ENCODE measurements at regions not wholly inside any gene's neighbourhood (a gene's known extent, or its start where the extent isn't known, plus 50 kb on each side); places are given as distances from the start of the nearest gene placed in this dataset.

GRCh38 chr2:53452400-53452799, 315.2 kb upstream of the CHAC2 start:
- DNase-seq (ENCODE audit: low spot score in 2 of 2), result no peak
- Mint-ChIP-seq H3K4me1 (no peaks in the 10 kb centered on the region), H3K27ac (no peak overlapping the region), H3K4me3 (no peak overlapping the region), H3K36me3 (no peaks in the 10 kb centered on the region), H3K9me3 (peaks cover 3% of the 10 kb centered on the region)
- ATAC-seq, result no peak

GRCh38 chr2:53450923-53451322, 316.7 kb upstream of the CHAC2 start:
- Mint-ChIP-seq H3K36me3 (no peaks in the 10 kb centered on the region), H3K4me1 (no peaks in the 10 kb centered on the region), H3K9me3 (peaks cover 3% of the 10 kb centered on the region), H3K27ac (no peak overlapping the region), H3K4me3 (no peak overlapping the region)
- no peak for DNase-seq (ENCODE audit: low spot score in 2 of 2)
- no peak for ATAC-seq

DNA sequence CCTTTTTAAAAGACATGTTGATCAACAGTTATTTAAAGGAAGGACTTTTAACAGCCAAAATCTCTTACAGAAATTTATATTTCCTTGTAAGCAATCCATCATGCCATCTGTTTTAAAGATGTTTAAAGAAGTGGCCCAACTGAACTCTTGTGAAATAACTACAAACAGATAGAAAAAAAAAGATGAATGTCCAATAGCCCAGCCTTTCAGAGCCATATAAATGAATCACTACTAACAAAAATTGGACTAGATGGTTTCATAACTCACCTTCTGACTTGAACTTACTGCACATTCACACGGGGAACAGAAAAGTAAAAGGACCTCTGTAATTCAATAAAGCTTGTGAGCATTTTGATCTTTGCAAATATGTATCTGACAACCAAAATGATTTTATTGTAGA, 319.0 kb upstream of the CHAC2 start:
- DNase-seq (ENCODE audit: low spot score in 2 of 2) (no peak), ATAC-seq (no peak)
- H3K36me3 Mint-ChIP-seq, result no peaks in the 10 kb centered on the region
- no peaks in the 10 kb centered on the region for H3K4me1 Mint-ChIP-seq
- no peaks in the 10 kb centered on the region for H3K9me3 Mint-ChIP-seq
- H3K27ac Mint-ChIP-seq, result no peak overlapping the region
- no peak overlapping the region for H3K4me3 Mint-ChIP-seq

GRCh38 chr2:53448086-53448485, 319.5 kb upstream of the CHAC2 start:
- Mint-ChIP-seq H3K36me3 (no peaks in the 10 kb centered on the region), H3K27ac (no peak overlapping the region), H3K4me3 (no peak overlapping the region), H3K9me3 (no peaks in the 10 kb centered on the region), H3K4me1 (no peaks in the 10 kb centered on the region)
- DNase-seq (ENCODE audit: low spot score in 2 of 2) (no peak), ATAC-seq (no peak)

GRCh38 chr2:53445383-53446070, 322.1 kb upstream of the CHAC2 start:
- Mint-ChIP-seq H3K36me3 (no peaks in the 10 kb centered on the region), H3K27ac (no peak overlapping the region), H3K4me3 (no peak overlapping the region), H3K4me1 (no peaks in the 10 kb centered on the region), H3K9me3 (no peaks in the 10 kb centered on the region)
- DNase-seq (ENCODE audit: low spot score in 2 of 2), result no peak
- peak; percentile 97 for ATAC-seq

DNA sequence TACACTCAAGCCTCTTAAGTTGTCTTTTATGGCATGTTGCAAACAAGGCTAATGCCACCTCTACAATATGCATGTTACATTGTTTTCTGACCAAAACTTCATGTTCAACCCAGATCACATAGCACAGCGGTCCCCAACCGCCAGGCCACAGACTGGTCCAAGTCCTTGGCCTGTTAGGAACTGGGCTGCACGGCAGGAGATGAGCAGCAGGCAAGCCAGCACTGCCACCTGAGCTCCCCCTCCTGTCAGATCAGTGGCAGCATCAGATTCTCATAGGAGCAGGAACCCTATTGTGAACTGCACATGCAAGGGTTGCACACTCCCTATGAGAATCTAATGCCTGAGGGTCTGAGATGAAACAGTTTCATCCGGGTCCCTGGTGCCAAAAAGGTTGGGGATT, 324.8 kb upstream of the CHAC2 start:
- ATAC-seq (no peak), DNase-seq (ENCODE audit: low spot score in 2 of 2) (no peak)
- H3K4me3 Mint-ChIP-seq, result no peak overlapping the region
- no peaks in the 10 kb centered on the region for H3K9me3 Mint-ChIP-seq
- H3K36me3 Mint-ChIP-seq, result no peaks in the 10 kb centered on the region
- no peak overlapping the region for H3K27ac Mint-ChIP-seq
- no peaks in the 10 kb centered on the region for H3K4me1 Mint-ChIP-seq

GRCh38 chr2:53442093-53442492, 325.5 kb upstream of the CHAC2 start:
- Mint-ChIP-seq H3K36me3 (no peaks in the 10 kb centered on the region), H3K9me3 (no peaks in the 10 kb centered on the region), H3K4me1 (no peaks in the 10 kb centered on the region), H3K27ac (no peak overlapping the region), H3K4me3 (no peak overlapping the region)
- ATAC-seq, result no peak
- no peak for DNase-seq (ENCODE audit: low spot score in 2 of 2)

DNA sequence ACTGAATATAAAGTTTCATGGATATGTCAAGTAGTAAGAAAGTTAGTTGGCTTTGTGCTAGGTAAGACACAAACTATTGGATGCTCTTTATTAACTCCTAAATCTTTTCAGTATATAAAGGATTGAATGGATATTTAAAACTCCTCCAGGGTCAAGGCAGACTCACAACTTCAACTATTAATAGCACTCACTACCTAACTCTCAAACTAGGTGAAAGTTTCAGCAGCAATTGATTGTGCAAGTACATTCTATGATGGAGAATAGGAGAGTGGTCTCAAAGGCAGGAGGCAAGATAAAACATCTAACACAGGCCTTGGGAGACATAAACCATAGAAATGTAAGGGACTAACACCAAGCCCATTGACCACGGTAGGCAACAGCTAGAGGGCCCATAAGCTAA, 328.9 kb upstream of the CHAC2 start:
- Mint-ChIP-seq H3K36me3 (no peaks in the 10 kb centered on the region), H3K9me3 (no peaks in the 10 kb centered on the region), H3K4me3 (no peak overlapping the region), H3K27ac (no peak overlapping the region), H3K4me1 (no peaks in the 10 kb centered on the region)
- no peak for DNase-seq (ENCODE audit: low spot score in 2 of 2)
- ATAC-seq, result no peak

DNA sequence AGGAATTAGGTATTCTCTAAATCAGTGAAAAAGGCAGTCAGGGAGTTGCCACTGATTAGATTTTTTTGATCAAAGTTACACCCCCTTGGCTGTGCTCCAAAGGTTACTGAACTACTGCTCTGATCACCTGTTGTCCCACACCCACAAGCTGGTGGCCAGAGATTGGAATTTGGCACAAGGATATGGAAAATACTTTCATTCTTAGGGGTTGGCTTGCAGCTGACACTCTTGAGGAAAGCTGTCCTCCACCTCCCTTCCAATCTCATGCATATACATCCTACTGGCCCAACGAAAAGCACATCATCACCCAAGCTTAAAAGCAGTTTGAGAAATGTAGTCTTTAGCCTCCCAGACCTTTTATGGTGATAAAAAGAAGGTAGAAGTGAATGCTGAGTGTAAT, 329.5 kb upstream of the CHAC2 start:
- Mint-ChIP-seq H3K9me3 (no peaks in the 10 kb centered on the region), H3K36me3 (no peaks in the 10 kb centered on the region), H3K27ac (no peak overlapping the region), H3K4me1 (no peaks in the 10 kb centered on the region), H3K4me3 (no peak overlapping the region)
- no peak for DNase-seq (ENCODE audit: low spot score in 2 of 2)
- no peak for ATAC-seq

DNA sequence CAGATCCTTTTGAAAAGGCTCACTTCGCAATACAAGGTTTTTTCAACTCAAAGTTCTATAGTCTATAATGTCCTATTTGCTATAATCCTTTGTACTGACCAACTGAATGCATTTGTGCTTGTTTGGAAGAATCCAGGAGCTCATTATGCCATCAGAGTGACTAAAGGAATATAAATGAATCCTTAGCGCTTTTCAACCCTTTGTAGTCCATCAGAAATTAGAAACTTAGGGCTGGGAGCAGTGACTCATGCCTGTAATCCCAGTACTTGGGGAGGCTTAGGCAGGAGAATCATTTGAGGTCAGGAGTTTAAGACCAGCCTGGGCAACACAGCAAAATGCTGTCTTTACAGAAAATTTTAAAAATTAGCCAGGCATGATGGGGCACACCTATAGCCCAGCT, 330.2 kb upstream of the CHAC2 start:
- ATAC-seq (no peak), DNase-seq (ENCODE audit: low spot score in 2 of 2) (no peak)
- no peak overlapping the region for H3K27ac Mint-ChIP-seq
- no peaks in the 10 kb centered on the region for H3K36me3 Mint-ChIP-seq
- no peaks in the 10 kb centered on the region for H3K9me3 Mint-ChIP-seq
- no peaks in the 10 kb centered on the region for H3K4me1 Mint-ChIP-seq
- no peak overlapping the region for H3K4me3 Mint-ChIP-seq

GRCh38 chr2:53436882-53437281, 330.7 kb upstream of the CHAC2 start:
- ATAC-seq, result no peak
- Mint-ChIP-seq H3K36me3 (no peaks in the 10 kb centered on the region), H3K27ac (no peak overlapping the region), H3K4me3 (no peak overlapping the region), H3K4me1 (no peaks in the 10 kb centered on the region), H3K9me3 (no peaks in the 10 kb centered on the region)
- no peak for DNase-seq (ENCODE audit: low spot score in 2 of 2)

GRCh38 chr2:53435610-53436009, 332.0 kb upstream of the CHAC2 start:
- ATAC-seq, result no peak
- H3K27ac Mint-ChIP-seq, result no peak overlapping the region
- no peak for DNase-seq (ENCODE audit: low spot score in 2 of 2)
- H3K9me3 Mint-ChIP-seq, result no peaks in the 10 kb centered on the region
- H3K4me1 Mint-ChIP-seq, result no peaks in the 10 kb centered on the region
- H3K4me3 Mint-ChIP-seq, result no peak overlapping the region
- no peaks in the 10 kb centered on the region for H3K36me3 Mint-ChIP-seq

GRCh38 chr2:53434466-53434865, 333.1 kb upstream of the CHAC2 start:
- ATAC-seq, result no peak
- no peak overlapping the region for H3K27ac Mint-ChIP-seq
- DNase-seq (ENCODE audit: low spot score in 2 of 2), result no peak
- no peak overlapping the region for H3K4me3 Mint-ChIP-seq
- no peaks in the 10 kb centered on the region for H3K36me3 Mint-ChIP-seq
- H3K4me1 Mint-ChIP-seq, result no peaks in the 10 kb centered on the region
- H3K9me3 Mint-ChIP-seq, result no peaks in the 10 kb centered on the region

- ATAC-seq, result no peak
- H3K36me3 Mint-ChIP-seq, result no peaks in the 10 kb centered on the region
- no peaks in the 10 kb centered on the region for H3K9me3 Mint-ChIP-seq
- no peaks in the 10 kb centered on the region for H3K4me1 Mint-ChIP-seq
- no peak overlapping the region for H3K27ac Mint-ChIP-seq
- no peak for DNase-seq (ENCODE audit: low spot score in 2 of 2)
- no peak overlapping the region for H3K4me3 Mint-ChIP-seq
Observed at GRCh38 chr2:53432936-53433335, 334.7 kb upstream of the CHAC2 start.

DNA sequence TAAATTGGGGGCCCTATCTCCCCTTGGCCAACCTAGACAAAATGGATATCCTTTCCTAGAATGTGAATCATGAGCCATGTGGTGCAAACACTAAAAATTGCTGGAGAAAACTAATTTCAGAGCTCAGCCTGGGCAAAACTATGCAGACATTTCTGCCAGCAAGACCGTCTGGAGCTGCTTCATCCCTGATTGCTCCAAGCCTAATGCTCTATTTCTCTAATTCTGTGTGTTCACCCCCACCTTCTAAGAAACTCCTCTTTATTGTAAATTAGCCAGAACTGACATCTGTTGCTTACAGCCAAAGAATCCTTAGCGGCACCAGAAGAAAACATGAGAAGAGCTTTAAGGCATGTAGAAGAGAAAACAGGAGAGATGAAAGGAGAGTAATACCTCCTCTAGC, 337.7 kb upstream of the CHAC2 start:
- no peak for DNase-seq (ENCODE audit: low spot score in 2 of 2)
- Mint-ChIP-seq H3K27ac (no peak overlapping the region), H3K4me1 (no peaks in the 10 kb centered on the region), H3K36me3 (no peaks in the 10 kb centered on the region), H3K4me3 (no peak overlapping the region), H3K9me3 (no peaks in the 10 kb centered on the region)
- no peak for ATAC-seq

DNA sequence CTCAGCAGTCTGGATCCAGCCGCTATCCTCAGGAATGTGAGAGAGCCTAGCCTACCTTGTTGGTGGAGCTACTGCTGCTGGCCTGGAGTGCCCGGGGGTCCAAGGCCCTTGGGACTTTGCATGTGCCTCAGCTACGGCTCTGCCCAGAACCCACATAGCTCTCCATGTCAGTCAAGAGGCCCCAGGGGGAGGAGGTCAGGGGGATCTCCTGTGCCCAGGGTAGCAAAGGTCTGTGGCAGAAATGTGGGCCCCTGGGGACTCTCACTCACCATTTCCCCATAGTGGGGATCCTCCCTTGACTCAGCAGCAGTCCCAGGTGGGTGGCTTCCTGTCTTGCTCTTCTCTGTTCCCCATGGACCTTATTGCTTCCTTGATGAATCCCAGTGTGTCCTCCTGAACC, 342.7 kb upstream of the CHAC2 start:
- Mint-ChIP-seq H3K36me3 (no peaks in the 10 kb centered on the region), H3K4me3 (no peak overlapping the region), H3K4me1 (peaks cover 9% of the 10 kb centered on the region), H3K27ac (no peak overlapping the region), H3K9me3 (no peaks in the 10 kb centered on the region)
- no peak for DNase-seq (ENCODE audit: low spot score in 2 of 2)
- no peak for ATAC-seq

DNA sequence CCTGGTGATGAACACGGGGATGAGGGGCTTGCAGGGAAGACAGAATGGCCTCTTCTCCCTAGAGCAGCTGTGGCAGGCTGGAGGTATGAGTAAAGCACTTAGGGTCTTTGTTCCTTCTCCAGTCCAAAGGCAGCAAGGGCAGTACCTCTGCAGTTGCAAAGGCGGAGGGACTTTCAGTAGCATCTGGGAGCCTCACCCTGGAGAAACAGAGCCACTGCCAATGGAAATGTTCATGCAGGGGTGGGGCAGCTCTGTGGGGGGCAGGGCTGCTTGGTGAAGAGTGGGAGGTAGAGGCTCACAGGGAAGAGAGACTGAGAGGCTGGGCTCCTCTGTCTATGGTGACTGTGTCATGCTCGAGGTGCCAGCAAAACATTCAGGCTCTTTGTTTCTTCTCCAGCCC, 344.1 kb upstream of the CHAC2 start:
- no peak for DNase-seq (ENCODE audit: low spot score in 2 of 2)
- Mint-ChIP-seq H3K9me3 (no peaks in the 10 kb centered on the region), H3K36me3 (no peaks in the 10 kb centered on the region), H3K27ac (no peak overlapping the region), H3K4me3 (no peak overlapping the region), H3K4me1 (peaks cover 9% of the 10 kb centered on the region)
- no peak for ATAC-seq

Data from stimulated activated effector memory CD8-positive, alpha-beta T cell treated with anti-CD3 and anti-CD28 coated beads, Interleukin-12 subunit alpha, Interleukin-12 subunit beta, amount 100 ng/mL, for 72 hours (primary cell).